ENCODE measurements at regions not wholly inside any gene's neighbourhood (a gene's known extent, or its start where the extent isn't known, plus 50 kb on each side); places are given as distances from the start of the nearest gene placed in this dataset.

DNA sequence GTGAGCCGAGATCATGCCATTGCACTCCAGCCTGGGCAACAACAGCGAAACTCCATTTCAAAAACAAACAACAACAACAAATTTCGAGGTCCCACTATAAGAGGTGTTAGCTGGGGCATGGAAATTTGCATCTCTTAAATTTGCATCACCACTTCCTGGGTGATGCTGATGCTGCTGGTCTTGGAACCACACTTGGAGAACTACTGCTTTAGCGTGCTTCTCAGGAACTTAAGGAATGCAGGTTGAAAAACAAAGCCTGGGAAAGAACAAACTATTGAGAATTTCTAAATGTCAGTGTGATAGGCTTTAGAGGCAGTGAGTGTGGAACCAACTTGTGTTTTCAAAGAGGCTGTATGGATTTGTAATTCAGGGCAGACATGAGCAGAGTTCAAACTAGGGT is 858.4 kb upstream of the ARPP21 start:
- CTCF ChIA-PET = interaction anchor here (2.1 kb wide), 1 partner anchor 20 kb away, joined by 4 read pairs; no protein-coding TSS in a partner anchor
- no peak for DNase-seq (ENCODE audit: low read depth)
- Histone ChIP-seq H3K36me3 (ENCODE audit: control insufficient read depth, insufficient read depth, low read length) (no peaks in the 10 kb centered on the region), H3K4me3 (ENCODE audit: low read depth, low read length) (no peak overlapping the region), H3K27me3 (ENCODE audit: control insufficient read depth, insufficient read depth, low read length) (no peaks in the 10 kb centered on the region)
- TF ChIP-seq CTCF (IDR thresholded peaks at IDR 0.05; ENCODE audit: insufficient read depth, low read depth, low read length) = no peak
- POLR2A ChIA-PET = no interaction called here

DNA sequence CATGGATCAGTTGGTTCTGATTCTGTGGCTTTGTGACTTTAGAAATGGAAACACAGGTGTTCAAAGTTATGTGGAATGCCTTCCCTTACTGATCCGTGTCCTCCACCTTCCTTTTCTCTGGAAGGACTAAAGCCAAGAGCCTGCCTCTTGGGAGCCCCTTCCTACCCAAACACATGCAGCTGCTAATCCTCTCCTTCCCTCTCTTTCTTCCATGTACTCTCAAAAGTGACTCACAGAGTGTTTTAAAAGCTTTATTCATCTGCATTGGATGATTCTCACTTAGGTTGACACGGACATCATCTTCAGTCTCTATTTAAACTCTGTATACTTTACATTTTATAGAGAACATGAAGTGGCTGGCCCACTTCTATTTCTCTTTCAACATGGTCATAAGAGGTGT is 856.5 kb upstream of the ARPP21 start:
- Histone ChIP-seq H3K27me3 (ENCODE audit: control insufficient read depth, insufficient read depth, low read length) (no peaks in the 10 kb centered on the region), H3K36me3 (ENCODE audit: control insufficient read depth, insufficient read depth, low read length) (no peaks in the 10 kb centered on the region), H3K4me3 (ENCODE audit: low read depth, low read length) (no peak overlapping the region)
- TF ChIP-seq CTCF (IDR thresholded peaks at IDR 0.05; ENCODE audit: insufficient read depth, low read depth, low read length) = no peak
- DNase-seq (ENCODE audit: low read depth) = no peak
- CTCF ChIA-PET = no interaction called here
- POLR2A ChIA-PET = no interaction called here

DNA sequence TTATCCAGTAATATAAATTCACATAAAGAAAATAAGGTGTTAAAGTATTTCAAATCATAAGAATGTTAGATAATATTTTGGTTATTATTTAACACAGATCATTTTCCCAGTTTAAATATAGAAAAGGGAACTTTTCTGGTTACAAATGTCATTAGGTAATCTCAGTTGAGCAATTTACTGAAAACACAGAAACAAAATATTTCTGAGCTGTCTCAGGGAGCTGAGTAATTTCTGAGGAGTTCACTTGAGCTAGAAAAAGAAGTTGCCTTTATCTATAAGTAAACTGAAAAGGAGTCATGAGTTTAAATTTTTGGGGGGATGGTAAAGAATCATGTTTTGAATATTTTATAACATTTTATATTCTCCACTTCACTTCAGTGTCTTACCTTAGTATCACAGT is 855.4 kb upstream of the ARPP21 start:
- DNase-seq (ENCODE audit: low read depth) = no peak
- POLR2A ChIA-PET = no interaction called here
- no peak for TF ChIP-seq CTCF (IDR thresholded peaks at IDR 0.05; ENCODE audit: insufficient read depth, low read depth, low read length)
- H3K36me3 ChIP-seq (ENCODE audit: control insufficient read depth, insufficient read depth, low read length) = no peaks in the 10 kb centered on the region
- CTCF ChIA-PET = no interaction called here
- no peak overlapping the region for H3K4me3 ChIP-seq (ENCODE audit: low read depth, low read length)
- no peaks in the 10 kb centered on the region for H3K27me3 ChIP-seq (ENCODE audit: control insufficient read depth, insufficient read depth, low read length)

DNA sequence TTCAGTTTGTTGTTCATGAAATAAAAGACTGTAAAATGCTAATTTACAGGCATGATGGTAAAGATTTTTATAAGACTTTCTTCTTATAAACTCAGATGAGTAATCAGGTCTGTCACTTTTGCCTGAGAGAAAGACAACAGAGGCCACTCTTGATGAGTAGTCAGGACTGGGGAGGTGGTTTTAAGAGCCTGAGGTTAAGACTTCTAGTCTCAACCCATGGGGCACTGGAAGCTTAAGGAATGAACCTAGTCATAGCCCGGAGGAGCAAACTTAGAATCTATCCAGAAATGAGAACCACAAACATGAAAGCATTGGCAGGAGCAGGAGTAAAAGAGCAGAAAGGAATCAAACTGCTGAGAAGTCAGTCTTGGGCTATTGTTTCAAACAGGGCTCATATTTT is 846.3 kb upstream of the ARPP21 start:
- no peaks in the 10 kb centered on the region for H3K27me3 ChIP-seq (ENCODE audit: control insufficient read depth, insufficient read depth, low read length)
- no peak for TF ChIP-seq CTCF (IDR thresholded peaks at IDR 0.05; ENCODE audit: insufficient read depth, low read depth, low read length)
- peak; percentile 11 for DNase-seq (ENCODE audit: low read depth)
- H3K4me3 ChIP-seq (ENCODE audit: low read depth, low read length) = no peak overlapping the region
- CTCF ChIA-PET = no interaction called here
- POLR2A ChIA-PET = no interaction called here
- no peaks in the 10 kb centered on the region for H3K36me3 ChIP-seq (ENCODE audit: control insufficient read depth, insufficient read depth, low read length)

GRCh38 chr3:34807611-34808010 is 831.7 kb upstream of the ARPP21 start:
- no peak for TF ChIP-seq CTCF (IDR thresholded peaks at IDR 0.05; ENCODE audit: insufficient read depth, low read depth, low read length)
- no peak overlapping the region for H3K4me3 ChIP-seq (ENCODE audit: low read depth, low read length)
- POLR2A ChIA-PET = no interaction called here
- H3K27me3 ChIP-seq (ENCODE audit: control insufficient read depth, insufficient read depth, low read length) = no peaks in the 10 kb centered on the region
- CTCF ChIA-PET = no interaction called here
- DNase-seq (ENCODE audit: low read depth) = no peak
- no peaks in the 10 kb centered on the region for H3K36me3 ChIP-seq (ENCODE audit: control insufficient read depth, insufficient read depth, low read length)

Measured in BJ (cell line).